ENCODE measurements at regions not wholly inside any gene's neighbourhood (a gene's known extent, or its start where the extent isn't known, plus 50 kb on each side); places are given as distances from the start of the nearest gene placed in this dataset.
"Not testable (repeated sequence)": the region's sequence is repeated elsewhere in the genome, so short reads cannot be mapped to it uniquely, and the experiment has no call there.

GRCh38 chr4:164639001-164639400 is 114.9 kb upstream of the SMIM31 start:
- no peaks in the 10 kb centered on the region for H3K36me3 ChIP-seq (ENCODE audit: control insufficient read depth in 3 of 3, insufficient read depth in 2 of 3, low read depth in 1 of 3, low read length in 3 of 3)
- DNase-seq (no peak), FAIRE-seq (no peak)
- no peaks in the 10 kb centered on the region for H3K4me1 ChIP-seq (ENCODE audit: control insufficient read depth in 3 of 3, insufficient read depth in 2 of 3, low read depth in 1 of 3, low read length in 2 of 3)
- H3K4me3 ChIP-seq (ENCODE audit: low read depth in 1 of 3, low read length in 3 of 3): no peak overlapping the region
- H3K9me3 ChIP-seq (ENCODE audit: control insufficient read depth in 2 of 2, insufficient read depth in 1 of 2, low read depth in 1 of 2, low read length in 1 of 2): no peaks in the 10 kb centered on the region
- H3K27ac ChIP-seq (ENCODE audit: low read depth in 1 of 3, low read length in 2 of 3): no peak overlapping the region
- no peaks in the 10 kb centered on the region for H3K27me3 ChIP-seq (ENCODE audit: control insufficient read depth in 3 of 3, insufficient read depth in 3 of 3, low read length in 3 of 3)

GRCh38 chr4:164648151-164648848 is 105.6 kb upstream of the SMIM31 start:
- H3K27me3 ChIP-seq (ENCODE audit: control insufficient read depth in 3 of 3, insufficient read depth in 3 of 3, low read length in 3 of 3): no peaks in the 10 kb centered on the region
- H3K9me3 ChIP-seq (ENCODE audit: control insufficient read depth in 2 of 2, insufficient read depth in 1 of 2, low read depth in 1 of 2, low read length in 1 of 2): no peaks in the 10 kb centered on the region
- H3K27ac ChIP-seq (ENCODE audit: low read depth in 1 of 3, low read length in 2 of 3): no peak overlapping the region
- WGBS, 3 donors: 61 to 65% (median 62%) methylated on average over 1 of the region's 1 CpG
- FAIRE-seq (no peak), DNase-seq (no peak)
- H3K4me3 ChIP-seq (ENCODE audit: low read depth in 1 of 3, low read length in 3 of 3): no peak overlapping the region
- H3K36me3 ChIP-seq (ENCODE audit: control insufficient read depth in 3 of 3, insufficient read depth in 2 of 3, low read depth in 1 of 3, low read length in 3 of 3): no peaks in the 10 kb centered on the region
- H3K4me1 ChIP-seq (ENCODE audit: control insufficient read depth in 3 of 3, insufficient read depth in 2 of 3, low read depth in 1 of 3, low read length in 2 of 3): no peaks in the 10 kb centered on the region

GRCh38 chr4:164648849-164649212 is 105.1 kb upstream of the SMIM31 start:
- no peaks in the 10 kb centered on the region for H3K9me3 ChIP-seq (ENCODE audit: control insufficient read depth in 2 of 2, insufficient read depth in 1 of 2, low read depth in 1 of 2, low read length in 1 of 2)
- no peak for FAIRE-seq
- WGBS, 3 donors: 78 to 81% (median 80%) methylated on average over 4 of the region's 4 CpGs

GRCh38 chr4:164659765-164660164 is 94.2 kb upstream of the SMIM31 start:
- Histone ChIP-seq H3K27me3 (ENCODE audit: control insufficient read depth in 3 of 3, insufficient read depth in 3 of 3, low read length in 3 of 3) (no peaks in the 10 kb centered on the region), H3K9me3 (ENCODE audit: control insufficient read depth in 2 of 2, insufficient read depth in 1 of 2, low read depth in 1 of 2, low read length in 1 of 2) (peaks cover 0 to 7% of the 10 kb centered on the region in 2 donors), H3K27ac (ENCODE audit: low read depth in 1 of 3, low read length in 2 of 3) (no peak overlapping the region), H3K36me3 (ENCODE audit: control insufficient read depth in 3 of 3, insufficient read depth in 2 of 3, low read depth in 1 of 3, low read length in 3 of 3) (no peaks in the 10 kb centered on the region), H3K4me3 (ENCODE audit: low read depth in 1 of 3, low read length in 3 of 3) (no peak overlapping the region), H3K4me1 (ENCODE audit: control insufficient read depth in 3 of 3, insufficient read depth in 2 of 3, low read depth in 1 of 3, low read length in 2 of 3) (no peaks in the 10 kb centered on the region)
- DNase-seq (no peak), FAIRE-seq (no peak)
- WGBS, 3 donors: 78 to 86% (median 81%) methylated on average over 1 of the region's 1 CpG

More at GRCh38 chr4:164648849-164649212, 105.1 kb upstream of the SMIM31 start:
- Histone ChIP-seq H3K36me3 (ENCODE audit: control insufficient read depth in 3 of 3, insufficient read depth in 2 of 3, low read depth in 1 of 3, low read length in 3 of 3) (no peaks in the 10 kb centered on the region), H3K27ac (ENCODE audit: low read depth in 1 of 3, low read length in 2 of 3) (no peak overlapping the region), H3K27me3 (ENCODE audit: control insufficient read depth in 3 of 3, insufficient read depth in 3 of 3, low read length in 3 of 3) (no peaks in the 10 kb centered on the region), H3K4me1 (ENCODE audit: control insufficient read depth in 3 of 3, insufficient read depth in 2 of 3, low read depth in 1 of 3, low read length in 2 of 3) (no peaks in the 10 kb centered on the region), H3K4me3 (ENCODE audit: low read depth in 1 of 3, low read length in 3 of 3) (no peak overlapping the region)
- DNase-seq: no peak

GRCh38 chr4:164676152-164676551 is 77.8 kb upstream of the SMIM31 start:
- not testable (repeated sequence) for H3K4me3 ChIP-seq (ENCODE audit: low read depth in 1 of 3, low read length in 3 of 3); H3K27ac ChIP-seq (ENCODE audit: low read depth in 1 of 3, low read length in 2 of 3); FAIRE-seq; H3K9me3 ChIP-seq (ENCODE audit: control insufficient read depth in 2 of 2, insufficient read depth in 1 of 2, low read depth in 1 of 2, low read length in 1 of 2); DNase-seq; H3K36me3 ChIP-seq (ENCODE audit: control insufficient read depth in 3 of 3, insufficient read depth in 2 of 3, low read depth in 1 of 3, low read length in 3 of 3); H3K4me1 ChIP-seq (ENCODE audit: control insufficient read depth in 3 of 3, insufficient read depth in 2 of 3, low read depth in 1 of 3, low read length in 2 of 3); H3K27me3 ChIP-seq (ENCODE audit: control insufficient read depth in 3 of 3, insufficient read depth in 3 of 3, low read length in 3 of 3)
- 62 to 79% (median 78%) methylated on average over 9 of the region's 9 CpGs for WGBS, 3 donors

GRCh38 chr4:164683040-164683439 is 70.9 kb upstream of the SMIM31 start:
- Histone ChIP-seq H3K36me3 (ENCODE audit: control insufficient read depth in 3 of 3, insufficient read depth in 2 of 3, low read depth in 1 of 3, low read length in 3 of 3) (no peaks in the 10 kb centered on the region), H3K9me3 (ENCODE audit: control insufficient read depth in 2 of 2, insufficient read depth in 1 of 2, low read depth in 1 of 2, low read length in 1 of 2) (no peaks in the 10 kb centered on the region), H3K27ac (ENCODE audit: low read depth in 1 of 3, low read length in 2 of 3) (no peak overlapping the region), H3K4me1 (ENCODE audit: control insufficient read depth in 3 of 3, insufficient read depth in 2 of 3, low read depth in 1 of 3, low read length in 2 of 3) (no peaks in the 10 kb centered on the region), H3K4me3 (ENCODE audit: low read depth in 1 of 3, low read length in 3 of 3) (no peak overlapping the region), H3K27me3 (ENCODE audit: control insufficient read depth in 3 of 3, insufficient read depth in 3 of 3, low read length in 3 of 3) (no peaks in the 10 kb centered on the region)
- WGBS, 3 donors: 57 to 80% (median 60%) methylated on average over 2 of the region's 2 CpGs
- no peak for DNase-seq
- no peak for FAIRE-seq

GRCh38 chr4:164695650-164696049 is 58.3 kb upstream of the SMIM31 start:
- Histone ChIP-seq H3K4me3 (ENCODE audit: low read depth in 1 of 3, low read length in 3 of 3) (no peak overlapping the region), H3K9me3 (ENCODE audit: control insufficient read depth in 2 of 2, insufficient read depth in 1 of 2, low read depth in 1 of 2, low read length in 1 of 2) (no peaks in the 10 kb centered on the region), H3K36me3 (ENCODE audit: control insufficient read depth in 3 of 3, insufficient read depth in 2 of 3, low read depth in 1 of 3, low read length in 3 of 3) (no peaks in the 10 kb centered on the region), H3K27ac (ENCODE audit: low read depth in 1 of 3, low read length in 2 of 3) (no peak overlapping the region), H3K4me1 (ENCODE audit: control insufficient read depth in 3 of 3, insufficient read depth in 2 of 3, low read depth in 1 of 3, low read length in 2 of 3) (no peaks in the 10 kb centered on the region), H3K27me3 (ENCODE audit: control insufficient read depth in 3 of 3, insufficient read depth in 3 of 3, low read length in 3 of 3) (no peaks in the 10 kb centered on the region)
- no peak for DNase-seq
- WGBS, 3 donors: 66 to 79% (median 68%) methylated on average over 3 of the region's 3 CpGs
- no peak for FAIRE-seq

- no peak for FAIRE-seq
- 57 to 66% (median 64%) methylated on average over 9 to 10 of the region's 10 CpGs for WGBS, 3 donors
These were observed 53.5 kb upstream of the SMIM31 start for GRCh38 chr4:164700471-164700870.

GRCh38 chr4:164701665-164702064 is 52.3 kb upstream of the SMIM31 start:
- no peaks in the 10 kb centered on the region for H3K36me3 ChIP-seq (ENCODE audit: control insufficient read depth in 3 of 3, insufficient read depth in 2 of 3, low read depth in 1 of 3, low read length in 3 of 3)
- 43 to 53% (median 49%) methylated on average over 4 of the region's 4 CpGs for WGBS, 3 donors
- H3K9me3 ChIP-seq (ENCODE audit: control insufficient read depth in 2 of 2, insufficient read depth in 1 of 2, low read depth in 1 of 2, low read length in 1 of 2): no peaks in the 10 kb centered on the region
- H3K27ac ChIP-seq (ENCODE audit: low read depth in 1 of 3, low read length in 2 of 3): no peak overlapping the region
- no peak for DNase-seq
- H3K27me3 ChIP-seq (ENCODE audit: control insufficient read depth in 3 of 3, insufficient read depth in 3 of 3, low read length in 3 of 3): peaks cover 0 to 2% (median 0%) of the 10 kb centered on the region in 3 donors
- no peak for FAIRE-seq
- H3K4me3 ChIP-seq (ENCODE audit: low read depth in 1 of 3, low read length in 3 of 3): no peak overlapping the region
- no peaks in the 10 kb centered on the region for H3K4me1 ChIP-seq (ENCODE audit: control insufficient read depth in 3 of 3, insufficient read depth in 2 of 3, low read depth in 1 of 3, low read length in 2 of 3)

More at GRCh38 chr4:164700471-164700870, 53.5 kb upstream of the SMIM31 start:
- Histone ChIP-seq H3K9me3 (ENCODE audit: control insufficient read depth in 2 of 2, insufficient read depth in 1 of 2, low read depth in 1 of 2, low read length in 1 of 2) (no peaks in the 10 kb centered on the region), H3K4me1 (ENCODE audit: control insufficient read depth in 3 of 3, insufficient read depth in 2 of 3, low read depth in 1 of 3, low read length in 2 of 3) (no peaks in the 10 kb centered on the region), H3K27ac (ENCODE audit: low read depth in 1 of 3, low read length in 2 of 3) (no peak overlapping the region), H3K27me3 (ENCODE audit: control insufficient read depth in 3 of 3, insufficient read depth in 3 of 3, low read length in 3 of 3) (no peaks in the 10 kb centered on the region), H3K4me3 (ENCODE audit: low read depth in 1 of 3, low read length in 3 of 3) (no peak overlapping the region), H3K36me3 (ENCODE audit: control insufficient read depth in 3 of 3, insufficient read depth in 2 of 3, low read depth in 1 of 3, low read length in 3 of 3) (no peaks in the 10 kb centered on the region)
- DNase-seq: peak; percentile 3 to 12

Data from small intestine (tissue), 7 donors.